NCI-H146 treated with DMSO at 0.1 percent for 48 hours (cell line): ENCODE measurements at regions not wholly inside any gene's neighbourhood (a gene's known extent, or its start where the extent isn't known, plus 50 kb on each side); places are given as distances from the start of the nearest gene placed in this dataset.
"Not testable (repeated sequence)": the region's sequence is repeated elsewhere in the genome, so short reads cannot be mapped to it uniquely, and the experiment has no call there.

Source experiments
- DNase-seq: peaks from one replicate; lab custom pipeline; 2025; ENCODE audit not compliant: unreplicated experiment; lab: John Stamatoyannopoulos, UW

GRCh38 chr6:156231026-156231765, 546.0 kb upstream of the ARID1B start:
- DNase-seq: no peak

- DNase-seq: no peak
Observed at GRCh38 chr6:156219973-156220372, 557.2 kb upstream of the ARID1B start.

GRCh38 chr6:156205678-156206077, 571.5 kb upstream of the ARID1B start:
- DNase-seq: no peak

GRCh38 chr6:156199182-156199581, 578.0 kb upstream of the ARID1B start:
- no peak for DNase-seq

- no peak for DNase-seq
Observed at GRCh38 chr6:156197513-156197912, 579.7 kb upstream of the ARID1B start.

GRCh38 chr6:156194981-156195380, 582.2 kb upstream of the ARID1B start:
- no peak for DNase-seq

GRCh38 chr6:156193381-156193780, 583.8 kb upstream of the ARID1B start:
- DNase-seq: no peak

- no peak for DNase-seq
Observed at GRCh38 chr6:156191895-156192294, 585.3 kb upstream of the ARID1B start.

- not testable (repeated sequence) for DNase-seq
Observed at GRCh38 chr6:156191390-156191789, 585.8 kb upstream of the ARID1B start.

GRCh38 chr6:156190270-156190669, 586.9 kb upstream of the ARID1B start:
- peak; percentile 69 for DNase-seq

- DNase-seq: no peak
Observed at GRCh38 chr6:156189714-156190113, 587.5 kb upstream of the ARID1B start.

- DNase-seq: no peak
Observed at GRCh38 chr6:156189195-156189594, 588.0 kb upstream of the ARID1B start.

GRCh38 chr6:156185113-156185512, 592.1 kb upstream of the ARID1B start:
- peak; percentile 45 for DNase-seq

- no peak for DNase-seq
Observed at GRCh38 chr6:156183678-156184077, 593.5 kb upstream of the ARID1B start.

- DNase-seq: peak; percentile 30
Observed at GRCh38 chr6:156182356-156182755, 594.8 kb upstream of the ARID1B start.

GRCh38 chr6:156181506-156181905, 595.7 kb upstream of the ARID1B start:
- no peak for DNase-seq

GRCh38 chr6:156175971-156176421, 601.2 kb upstream of the ARID1B start:
- DNase-seq: peak; percentile 99

- DNase-seq: peak; percentile 61
Observed at GRCh38 chr6:156175433-156175832, 601.7 kb upstream of the ARID1B start.

- no peak for DNase-seq
Observed at GRCh38 chr6:156174031-156174890, 602.9 kb upstream of the ARID1B start.

- no peak for DNase-seq
Observed at GRCh38 chr6:156169371-156169770, 607.8 kb upstream of the ARID1B start.

GRCh38 chr6:156167625-156168071, 609.5 kb upstream of the ARID1B start:
- no peak for DNase-seq

- no peak for DNase-seq
Observed at GRCh38 chr6:156167016-156167624, 610.1 kb upstream of the ARID1B start.
